ENCODE measurements at regions not wholly inside any gene's neighbourhood (a gene's known extent, or its start where the extent isn't known, plus 50 kb on each side); places are given as distances from the start of the nearest gene placed in this dataset.

DNA sequence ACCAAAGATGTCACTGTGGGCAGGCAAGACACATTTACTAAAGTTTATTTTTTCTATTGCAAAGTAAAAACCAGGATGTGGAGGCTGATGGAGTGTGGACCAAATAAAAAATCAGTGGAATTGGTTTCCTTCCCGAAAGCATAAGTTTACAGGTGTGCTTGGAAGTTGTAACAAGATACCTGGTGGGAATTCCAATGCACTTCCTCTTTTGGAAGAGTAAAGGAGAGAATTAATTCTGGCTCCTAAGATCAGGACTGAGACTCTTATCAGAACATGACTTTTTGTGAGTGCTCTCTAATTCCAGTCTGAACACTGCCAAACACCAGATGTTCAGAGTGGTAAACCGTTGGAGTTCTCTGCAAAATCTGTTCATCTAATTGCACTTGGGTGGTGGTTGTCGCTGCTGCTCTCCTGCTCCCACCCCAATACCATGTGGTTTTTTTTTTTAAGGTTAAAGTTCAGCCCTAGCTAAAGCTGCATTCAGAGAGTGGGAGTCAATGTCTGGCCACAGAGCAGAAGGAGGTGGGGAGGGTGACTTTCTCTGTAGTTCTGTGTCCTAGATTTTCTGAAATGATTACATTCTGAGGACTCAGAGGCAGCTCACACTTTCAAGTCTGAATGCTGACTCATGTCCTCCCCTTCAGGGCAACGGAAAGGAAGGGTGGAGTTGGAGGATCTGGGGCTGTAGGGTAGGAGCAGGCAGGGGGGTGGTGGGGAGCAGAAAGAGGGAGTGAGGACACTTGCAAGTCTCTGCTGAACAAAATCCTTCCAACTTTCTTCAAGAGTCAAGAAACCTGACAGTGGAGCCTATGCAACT is 275.8 kb upstream of the PRDM1 start:
- no peak for DNase-seq

DNA sequence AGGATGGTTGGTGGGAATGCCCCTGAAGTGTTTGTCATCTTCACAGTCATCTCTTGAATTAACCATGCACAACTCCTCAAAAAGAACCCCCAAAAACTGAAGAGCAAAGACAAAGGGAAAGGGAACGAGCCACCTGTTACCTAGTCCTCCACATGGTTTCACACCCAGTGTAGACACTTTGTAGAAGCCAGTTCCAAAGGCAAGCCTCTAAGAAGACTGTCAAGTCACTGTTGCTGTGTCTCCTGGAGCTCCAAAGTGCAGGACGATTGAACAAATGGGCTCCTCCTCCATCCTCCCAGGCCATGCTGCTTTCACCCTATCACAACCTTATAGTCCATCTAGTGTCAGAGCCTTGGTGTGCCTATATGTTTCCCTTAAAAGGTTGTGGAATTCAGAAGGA is 277.6 kb upstream of the PRDM1 start:
- no peak for DNase-seq

DNA sequence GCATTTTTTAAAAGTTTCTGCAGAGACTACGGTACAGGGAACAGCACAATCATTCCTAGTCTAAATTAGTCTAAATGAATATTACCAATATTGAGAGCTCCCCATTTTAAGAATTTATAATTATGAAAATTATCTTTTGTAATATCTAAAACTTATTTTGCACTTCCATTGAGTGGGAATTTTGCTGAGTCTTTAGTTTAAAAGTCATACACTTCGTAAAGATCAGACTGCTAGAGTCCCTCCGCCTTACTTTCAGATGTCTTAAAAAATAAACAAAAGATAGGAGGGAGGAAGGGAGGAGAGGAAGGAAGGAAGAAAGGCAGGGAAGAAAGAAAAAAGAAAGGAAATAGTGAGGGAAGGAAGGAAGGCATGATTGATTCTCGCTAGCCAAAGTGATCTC is 278.2 kb upstream of the PRDM1 start:
- DNase-seq: no peak

- no peak for DNase-seq
Observed at GRCh38 chr6:105806486-105806920, 279.6 kb upstream of the PRDM1 start.

DNA sequence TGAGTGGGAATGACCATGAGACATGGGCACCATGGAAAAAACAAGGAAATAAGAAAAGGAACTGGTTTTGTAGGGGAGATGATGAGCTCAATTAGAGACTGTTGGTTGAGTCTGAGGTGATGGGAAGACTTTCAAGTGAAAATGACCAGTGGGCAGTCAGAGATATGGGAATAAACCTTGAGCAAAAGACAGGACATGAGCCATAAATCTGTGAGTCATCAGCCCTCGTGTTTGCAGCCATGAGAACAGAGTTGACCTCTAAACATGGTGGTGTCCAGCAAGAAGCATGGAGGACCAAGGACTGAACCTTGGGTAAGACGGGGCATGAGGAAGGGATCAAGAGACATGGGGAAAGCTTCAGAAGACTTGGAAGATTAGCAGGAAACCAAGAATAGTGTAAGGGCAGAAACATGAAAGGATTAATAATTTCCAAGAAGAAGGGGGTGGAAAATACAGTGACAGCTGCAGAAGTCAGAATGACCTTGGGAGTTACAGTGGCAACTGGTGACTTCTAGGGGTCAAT is 280.6 kb upstream of the PRDM1 start:
- DNase-seq: no peak

DNA sequence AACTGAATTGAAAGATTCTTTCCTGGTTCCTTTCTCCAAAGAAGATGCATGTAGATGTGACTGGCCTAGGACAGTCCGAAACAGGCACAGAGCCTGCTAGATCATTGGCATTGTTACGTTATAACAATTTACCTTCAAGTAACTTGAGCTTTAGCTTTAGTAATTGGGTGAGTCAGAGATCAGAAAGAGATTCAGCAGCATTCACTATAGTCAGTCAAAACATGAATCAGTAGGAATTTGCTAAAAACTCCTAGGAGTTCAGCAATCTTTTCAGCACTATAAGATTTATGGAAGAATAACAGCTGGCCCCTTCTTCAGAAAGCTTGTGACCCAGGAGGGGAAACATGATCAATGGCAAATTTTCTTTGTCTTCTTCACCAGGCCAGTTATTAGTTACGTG is 281.7 kb upstream of the PRDM1 start:
- no peak for DNase-seq

- DNase-seq: no peak
Observed at GRCh38 chr6:105804000-105804399, 282.1 kb upstream of the PRDM1 start.

- no peak for DNase-seq
Observed at GRCh38 chr6:105803442-105803841, 282.7 kb upstream of the PRDM1 start.

GRCh38 chr6:105802703-105803102 is 283.4 kb upstream of the PRDM1 start:
- no peak for DNase-seq

DNA sequence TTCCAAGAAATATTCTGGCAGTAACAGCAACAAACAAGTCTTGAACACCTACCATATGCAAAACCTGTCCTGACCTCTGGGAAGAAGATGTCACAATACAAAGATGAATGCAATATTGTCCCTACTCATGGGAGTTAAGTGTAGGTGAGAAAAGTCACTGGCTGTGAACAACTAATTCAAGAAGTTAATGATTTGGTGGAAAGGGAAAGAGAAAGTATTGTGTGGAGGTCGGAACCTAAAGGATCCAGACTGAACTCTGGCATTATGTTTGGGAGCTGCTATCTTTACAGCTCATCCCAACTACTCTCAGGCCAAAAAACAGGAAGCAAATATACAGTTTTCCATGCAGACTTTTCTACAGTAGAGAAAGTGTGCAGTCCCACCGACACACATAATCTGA is 285.3 kb upstream of the PRDM1 start:
- DNase-seq: no peak

- no peak for DNase-seq
Observed at GRCh38 chr6:105800398-105800797, 285.7 kb upstream of the PRDM1 start.

DNA sequence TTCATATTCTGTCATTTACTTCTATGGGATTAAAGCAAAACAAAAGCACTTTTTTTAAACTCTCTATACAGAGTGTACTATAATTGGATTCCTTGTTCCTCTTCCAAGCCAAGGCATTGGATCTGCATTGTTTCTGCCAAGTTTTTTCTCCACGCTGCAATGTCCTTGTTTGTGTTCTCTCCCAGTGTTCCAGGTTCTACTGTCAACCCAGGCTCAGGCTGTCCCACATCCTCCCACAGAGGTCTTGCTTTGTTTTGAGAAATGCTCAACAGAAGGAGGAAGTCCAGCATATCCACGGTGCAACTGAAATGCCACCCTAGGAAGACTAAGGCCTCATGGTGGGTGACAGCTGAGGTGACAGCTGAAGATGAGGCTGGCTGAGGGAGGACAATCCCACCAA is 287.1 kb upstream of the PRDM1 start:
- DNase-seq: no peak

GRCh38 chr6:105797983-105798453 is 288.1 kb upstream of the PRDM1 start:
- DNase-seq: no peak

DNA sequence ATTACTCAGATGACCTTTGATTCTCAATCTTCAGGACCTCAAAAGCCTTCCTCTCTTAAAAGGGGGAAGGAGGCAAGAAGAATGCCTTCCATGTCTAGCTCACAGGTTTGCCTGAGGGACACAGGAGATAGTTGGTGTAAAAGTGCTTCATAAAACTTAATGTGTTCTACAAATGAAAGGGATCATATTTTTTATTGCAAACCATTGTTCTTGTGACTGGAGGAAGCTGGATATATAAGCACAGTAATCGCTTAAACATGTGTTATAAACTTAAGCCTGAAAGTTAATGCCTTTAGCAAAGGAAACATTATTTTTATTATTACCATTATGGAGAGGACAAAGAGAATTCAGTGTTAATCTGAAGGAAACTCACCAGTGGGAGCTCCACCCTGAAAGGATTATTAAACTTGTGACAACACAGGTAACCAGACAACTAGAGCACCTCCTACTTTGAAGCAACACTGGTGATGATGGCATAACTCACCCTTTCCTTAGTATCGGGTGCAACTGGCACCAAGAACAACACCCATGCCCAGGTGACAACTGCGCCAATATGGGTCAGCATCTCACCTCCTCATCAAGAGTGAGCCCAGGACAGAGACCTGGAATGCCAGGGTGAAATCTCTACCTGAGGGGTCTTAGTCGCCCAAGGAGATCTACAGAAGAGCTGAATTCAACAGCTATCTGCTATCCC is 288.7 kb upstream of the PRDM1 start:
- no peak for DNase-seq

- DNase-seq: no peak
Observed at GRCh38 chr6:105795913-105796517, 290.1 kb upstream of the PRDM1 start.

- no peak for DNase-seq
Observed at GRCh38 chr6:105795366-105795765, 290.8 kb upstream of the PRDM1 start.

DNA sequence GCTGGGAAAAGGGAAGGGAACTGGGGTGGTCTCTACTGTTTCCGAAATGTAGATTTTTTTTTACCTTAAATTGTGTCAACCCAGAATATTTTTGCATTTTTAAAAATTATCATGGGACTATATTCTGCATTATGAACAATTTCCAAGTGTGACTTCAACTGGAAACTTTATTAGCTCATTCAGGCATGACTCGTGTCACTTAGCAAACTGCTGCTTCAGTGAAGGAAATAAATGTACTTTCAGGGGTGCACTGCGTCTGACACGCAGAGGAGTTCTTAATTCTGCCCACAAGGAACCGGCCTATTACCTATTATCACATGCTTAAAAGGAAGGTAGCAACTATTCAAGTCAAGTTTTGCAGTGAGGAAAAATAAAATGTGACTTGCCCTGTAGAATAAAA is 291.3 kb upstream of the PRDM1 start:
- DNase-seq: no peak

DNA sequence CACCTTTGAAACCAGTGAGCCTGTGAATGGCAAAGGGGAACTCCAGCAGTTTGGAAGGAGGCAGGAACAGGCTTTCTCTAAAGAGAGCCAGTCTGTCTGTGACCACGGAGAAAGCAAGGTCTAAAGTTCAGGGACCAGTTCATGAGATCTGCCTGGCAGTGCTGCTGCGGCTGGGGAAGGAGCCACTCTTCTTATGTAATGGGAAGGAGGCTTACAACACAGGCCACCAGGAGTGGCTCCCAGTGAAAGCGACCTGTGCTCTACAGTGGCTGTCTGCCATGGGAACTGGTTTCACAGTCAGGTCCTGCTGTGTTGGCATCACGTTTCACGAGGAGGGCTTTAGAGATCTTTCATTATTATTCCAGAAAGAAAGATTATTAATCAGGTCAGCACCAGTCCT is 291.9 kb upstream of the PRDM1 start:
- no peak for DNase-seq

GRCh38 chr6:105793130-105793529 is 293.0 kb upstream of the PRDM1 start:
- no peak for DNase-seq

DNA sequence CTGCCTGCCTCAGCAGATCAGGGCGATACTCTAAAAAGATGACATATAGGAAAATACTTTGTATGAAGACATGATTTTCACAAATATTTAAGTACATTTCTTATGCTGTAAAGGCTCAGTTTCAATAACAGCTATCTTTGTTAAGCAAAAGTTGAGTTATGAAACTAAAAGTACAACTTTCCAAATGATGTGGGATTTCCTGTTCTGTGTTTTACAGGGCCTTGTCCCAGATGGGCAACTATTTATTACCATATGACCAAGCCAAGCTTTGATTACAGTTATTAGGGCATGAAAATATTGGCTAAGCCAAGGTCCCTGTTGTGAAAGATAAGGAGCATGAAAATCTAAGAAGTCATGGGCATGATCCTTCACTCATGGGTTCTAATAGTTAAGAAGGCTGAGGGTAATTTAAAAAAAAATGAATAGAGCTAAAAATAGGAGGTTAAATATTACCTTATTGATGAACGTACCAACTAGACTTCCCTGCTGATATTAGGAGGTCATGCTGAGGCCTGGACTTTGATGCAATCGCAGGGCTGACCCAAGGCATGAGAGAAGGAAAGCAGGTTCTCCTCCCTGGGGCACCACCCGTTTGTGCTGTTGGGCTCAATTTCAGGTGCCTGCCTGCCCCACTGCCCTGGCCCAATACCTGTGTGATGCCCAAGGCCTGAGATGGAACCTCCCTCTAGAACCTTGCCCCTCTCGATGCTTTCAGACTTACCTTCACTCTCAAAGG is 294.4 kb upstream of the PRDM1 start:
- no peak for DNase-seq

- no peak for DNase-seq
Observed at GRCh38 chr6:105791179-105791578, 295.0 kb upstream of the PRDM1 start.

DNA sequence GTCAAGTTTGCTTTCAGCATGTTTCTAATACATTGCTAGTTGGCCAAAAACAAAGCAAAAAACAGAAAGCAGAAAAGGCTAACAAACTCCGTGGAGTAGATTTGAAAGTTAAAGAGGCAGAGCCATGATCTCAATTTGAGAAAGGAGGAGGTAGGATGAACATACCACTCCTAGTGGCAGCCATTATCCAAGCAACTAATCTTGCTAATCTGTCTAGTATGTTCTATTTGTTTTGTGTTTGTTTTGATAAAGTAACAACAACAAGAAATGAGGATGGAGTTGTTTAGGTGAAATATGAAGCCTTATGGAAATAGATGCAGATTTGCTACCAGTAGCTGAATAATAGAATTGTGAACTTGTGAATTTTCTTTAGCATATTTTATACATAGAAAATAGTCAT is 295.5 kb upstream of the PRDM1 start:
- DNase-seq: no peak

GRCh38 chr6:105789935-105790334 is 296.2 kb upstream of the PRDM1 start:
- DNase-seq: no peak

All from hindlimb muscle (tissue), 1 donor.